GM23338 (cell line): ENCODE measurements at regions not wholly inside any gene's neighbourhood (a gene's known extent, or its start where the extent isn't known, plus 50 kb on each side); places are given as distances from the start of the nearest gene placed in this dataset.

Source experiments
- ATAC-seq: fragments of 200-7000 bp; cut with Tn5 transposase; 3 replicates; pipeline ENCODE4 v1.9.1; 2020
- DNase-seq: peaks from one replicate; pipeline ENCODE4 v3.0.0-alpha.2; 2015; ENCODE audit warnings: low spot score
- H2AFZ ChIP-seq: fragments of 200-600 bp; sonication (generic); 2 replicates; pipeline ENCODE4 v1.8.0; 2016; ENCODE audit warnings: antibody characterized with exemption, mild to moderate bottlenecking, moderate library complexity
- H3F3A ChIP-seq: fragments of 200-600 bp; sonication (generic); replicated peaks from 2 replicates; pipeline ENCODE4 v1.8.0; 2017; ENCODE audit warnings: antibody characterized with exemption, mixed run types, low read depth
- H3K27ac ChIP-seq: fragments of 200-600 bp; sonication (generic); 2 replicates; pipeline ENCODE4 v1.6.1; 2016; ENCODE audit warnings: low read depth
- H3K27me3 ChIP-seq: fragments of 200-600 bp; sonication (generic); 2 replicates; pipeline ENCODE4 v1.8.0; 2016; ENCODE audit warnings: mild to moderate bottlenecking, mixed run types, moderate library complexity; ENCODE audit not compliant: insufficient read depth
- H3K36me3 ChIP-seq: fragments of 200-600 bp; sonication (generic); 2 replicates; pipeline ENCODE4 v1.8.0; 2016; ENCODE audit warnings: mild to moderate bottlenecking; ENCODE audit not compliant: insufficient read depth
- H3K4me1 ChIP-seq: fragments of 200-600 bp; sonication (generic); 2 replicates; pipeline ENCODE4 v1.8.0; 2016; ENCODE audit warnings: mild to moderate bottlenecking, moderate library complexity; ENCODE audit not compliant: insufficient read depth
- H3K4me2 ChIP-seq: fragments of 200-600 bp; sonication (generic); 2 replicates; pipeline ENCODE4 v1.7.1; 2017; ENCODE audit warnings: mixed run types
- H3K4me3 ChIP-seq: fragments of 200-600 bp; sonication (generic); 2 replicates; pipeline ENCODE4 v1.6.1; 2016; ENCODE audit warnings: mixed run types
- H3K79me2 ChIP-seq: fragments of 200-600 bp; sonication (generic); replicated peaks from 2 replicates; pipeline ENCODE4 v1.8.0; 2017; ENCODE audit warnings: mild to moderate bottlenecking; ENCODE audit not compliant: insufficient read depth
- H3K9me2 ChIP-seq: fragments of 200-600 bp; sonication (generic); 2 replicates; pipeline ENCODE4 v1.8.0; 2017; ENCODE audit not compliant: insufficient read depth
- H4K20me1 ChIP-seq: fragments of 200-600 bp; sonication (generic); replicated peaks from 2 replicates; pipeline ENCODE4 v1.8.0; 2017; ENCODE audit warnings: mild to moderate bottlenecking; ENCODE audit not compliant: insufficient read depth
- H3K27ac Mint-ChIP-seq: 2 replicates; pipeline ENCODE4 v1.8.0; 2020; ENCODE audit warnings: inconsistent platforms, mild to moderate bottlenecking, moderate library complexity, mixed read lengths
- H3K27me3 Mint-ChIP-seq: 3 replicates; pipeline ENCODE4 v1.8.0; 2022; ENCODE audit warnings: low read depth, mild to moderate bottlenecking, moderate library complexity, mixed read lengths, inconsistent platforms; ENCODE audit not compliant: insufficient read depth, poor library complexity
- H3K36me3 Mint-ChIP-seq: 3 replicates; pipeline ENCODE4 v1.8.0; 2021; ENCODE audit warnings: low read depth, mild to moderate bottlenecking, inconsistent platforms, moderate library complexity, mixed read lengths
- H3K4me1 Mint-ChIP-seq: 3 replicates; pipeline ENCODE4 v1.8.0; 2020; ENCODE audit warnings: mild to moderate bottlenecking, inconsistent platforms, mixed read lengths
- H3K4me3 Mint-ChIP-seq: 3 replicates; pipeline ENCODE4 v1.8.0; 2021; ENCODE audit warnings: moderate library complexity, mild to moderate bottlenecking, inconsistent platforms, mixed read lengths
- H3K9me3 Mint-ChIP-seq: 3 replicates; pipeline ENCODE4 v1.8.0; 2020; ENCODE audit warnings: moderate library complexity, mild to moderate bottlenecking, inconsistent platforms, mixed read lengths
- CREB1 ChIP-seq: fragments of 250-450 bp; sonication (Bioruptor Pico); IDR thresholded peaks from 2 replicates; pipeline ENCODE4 v1.5.0; 2020; ENCODE audit warnings: low read depth, mild to moderate bottlenecking, moderate library complexity
- EZH2 ChIP-seq: fragments of 200-600 bp; sonication (generic); IDR thresholded peaks from one replicate; pipeline ENCODE4 v1.8.0; 2017; ENCODE audit warnings: antibody characterized with exemption, mild to moderate bottlenecking, low read depth; ENCODE audit not compliant: unreplicated experiment
- EZH2phosphoT487 ChIP-seq: fragments of 200-600 bp; sonication (generic); IDR thresholded peaks from one replicate; pipeline ENCODE4 v1.8.1; 2018; ENCODE audit warnings: antibody characterized with exemption; ENCODE audit not compliant: unreplicated experiment
- JUNB ChIP-seq: IDR thresholded peaks from one replicate; pipeline ENCODE4 v1.6.1; 2016; ENCODE audit warnings: antibody characterized with exemption; ENCODE audit not compliant: unreplicated experiment
- NANOG ChIP-seq: IDR thresholded peaks from 2 replicates; pipeline ENCODE4 v1.6.1; 2016; ENCODE audit warnings: antibody characterized with exemption, borderline replicate concordance
- POLR2AphosphoS5 ChIP-seq: IDR thresholded peaks from 2 replicates; pipeline ENCODE4 v1.6.1; 2016; ENCODE audit warnings: antibody characterized with exemption, low read depth
- REST ChIP-seq: IDR thresholded peaks from one replicate; pipeline ENCODE4 v1.6.1; 2018; ENCODE audit warnings: antibody characterized with exemption; ENCODE audit not compliant: unreplicated experiment
- STAT1 ChIP-seq: IDR thresholded peaks from one replicate; pipeline ENCODE4 v1.6.1; 2016; ENCODE audit warnings: antibody characterized with exemption; ENCODE audit not compliant: unreplicated experiment
- ZNF114 ChIP-seq: fragments of 250-450 bp; sonication (Bioruptor Pico); IDR thresholded peaks from 2 replicates; pipeline ENCODE4 v1.5.0; 2020; ENCODE audit warnings: mild to moderate bottlenecking, moderate library complexity
- ZNF331 ChIP-seq: fragments of 250-450 bp; sonication (Bioruptor Pico); IDR thresholded peaks from 2 replicates; pipeline ENCODE4 v1.5.0; 2020; ENCODE audit warnings: low read depth, mild to moderate bottlenecking, moderate library complexity
- TF ChIP-seq, protein P1 (sequence below), 2 experiments: fragments of 200-600 bp in 1 of 2; sonication (generic) in 1 of 2; conservative IDR thresholded peaks; 2 replicates each; pipeline versions ENCODE4 v1.5.1 to v1.6.1; 2016 to 2017; ENCODE audit warnings: antibody characterized with exemption in 2 of 2, low read depth in 2 of 2, mild to moderate bottlenecking in 2 of 2, moderate library complexity in 1 of 2
- TF ChIP-seq, protein P2 (sequence below): IDR thresholded peaks from 2 replicates; pipeline ENCODE4 v1.6.1; 2016; ENCODE audit warnings: antibody characterized with exemption
- TF ChIP-seq, protein P3 (sequence below): fragments of 250-450 bp; sonication (Bioruptor Pico); IDR thresholded peaks from 2 replicates; pipeline ENCODE4 v1.5.0; 2020; ENCODE audit warnings: mild to moderate bottlenecking, moderate library complexity

DNA sequence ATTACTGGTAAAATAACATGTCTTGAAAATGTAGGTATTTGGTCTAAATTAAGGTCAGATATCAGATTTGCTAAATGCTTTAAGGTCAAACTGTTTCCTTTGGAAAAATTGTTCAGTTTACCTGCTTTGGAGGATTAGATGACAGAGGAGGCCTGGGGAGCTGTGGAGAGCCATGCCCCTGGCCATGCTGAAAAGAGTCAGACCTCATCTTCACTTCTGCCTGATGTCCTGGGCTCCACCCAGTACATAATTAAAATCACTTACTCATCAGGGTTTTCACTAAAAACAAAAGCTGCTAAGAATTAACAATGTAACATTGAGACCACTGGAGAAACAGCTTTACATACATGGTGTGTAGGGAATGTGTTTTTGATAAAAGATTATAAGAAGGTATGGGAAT is 60.8 kb upstream of the UNC93A start:
- no peak overlapping the region for H2AFZ ChIP-seq
- Mint-ChIP-seq H3K36me3 (peaks cover 63% of the 10 kb centered on the region), H3K27me3 (peaks cover 14% of the 10 kb centered on the region), H3K4me1 (peaks cover 70% of the 10 kb centered on the region), H3K4me3 (peak overlapping the region; percentile 94), H3K27ac (peak overlapping the region; percentile 78; the same call in 1 of the 2 replicates), H3K9me3 (no peaks in the 10 kb centered on the region; the same call in 2 of the 3 replicates)
- peaks cover 21% of the 10 kb centered on the region for H3K36me3 ChIP-seq
- peaks cover 29% of the 10 kb centered on the region for H4K20me1 ChIP-seq
- H3K27me3 ChIP-seq: no peaks in the 10 kb centered on the region
- H3K27ac ChIP-seq: peak overlapping the region; percentile 80; the same call in 1 of the 2 replicates
- H3K79me2 ChIP-seq: peaks cover 89% of the 10 kb centered on the region
- peaks cover 58% of the 10 kb centered on the region for H3K4me1 ChIP-seq
- ATAC-seq: no peak
- no peaks in the 10 kb centered on the region for H3K9me2 ChIP-seq
- peak overlapping the region; percentile 84 for H3K4me2 ChIP-seq
- peaks cover 20% of the 10 kb centered on the region for H3F3A ChIP-seq
- no peak for TF ChIP-seq JUNB
- TF ChIP-seq, protein P1, sequence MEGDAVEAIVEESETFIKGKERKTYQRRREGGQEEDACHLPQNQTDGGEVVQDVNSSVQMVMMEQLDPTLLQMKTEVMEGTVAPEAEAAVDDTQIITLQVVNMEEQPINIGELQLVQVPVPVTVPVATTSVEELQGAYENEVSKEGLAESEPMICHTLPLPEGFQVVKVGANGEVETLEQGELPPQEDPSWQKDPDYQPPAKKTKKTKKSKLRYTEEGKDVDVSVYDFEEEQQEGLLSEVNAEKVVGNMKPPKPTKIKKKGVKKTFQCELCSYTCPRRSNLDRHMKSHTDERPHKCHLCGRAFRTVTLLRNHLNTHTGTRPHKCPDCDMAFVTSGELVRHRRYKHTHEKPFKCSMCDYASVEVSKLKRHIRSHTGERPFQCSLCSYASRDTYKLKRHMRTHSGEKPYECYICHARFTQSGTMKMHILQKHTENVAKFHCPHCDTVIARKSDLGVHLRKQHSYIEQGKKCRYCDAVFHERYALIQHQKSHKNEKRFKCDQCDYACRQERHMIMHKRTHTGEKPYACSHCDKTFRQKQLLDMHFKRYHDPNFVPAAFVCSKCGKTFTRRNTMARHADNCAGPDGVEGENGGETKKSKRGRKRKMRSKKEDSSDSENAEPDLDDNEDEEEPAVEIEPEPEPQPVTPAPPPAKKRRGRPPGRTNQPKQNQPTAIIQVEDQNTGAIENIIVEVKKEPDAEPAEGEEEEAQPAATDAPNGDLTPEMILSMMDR (conservative IDR thresholded peaks at IDR 0.05; ENCODE audit: low read depth in 2 of 2): no peak
- no peak for TF ChIP-seq REST
- TF ChIP-seq NANOG: no peak
- TF ChIP-seq, protein P2, sequence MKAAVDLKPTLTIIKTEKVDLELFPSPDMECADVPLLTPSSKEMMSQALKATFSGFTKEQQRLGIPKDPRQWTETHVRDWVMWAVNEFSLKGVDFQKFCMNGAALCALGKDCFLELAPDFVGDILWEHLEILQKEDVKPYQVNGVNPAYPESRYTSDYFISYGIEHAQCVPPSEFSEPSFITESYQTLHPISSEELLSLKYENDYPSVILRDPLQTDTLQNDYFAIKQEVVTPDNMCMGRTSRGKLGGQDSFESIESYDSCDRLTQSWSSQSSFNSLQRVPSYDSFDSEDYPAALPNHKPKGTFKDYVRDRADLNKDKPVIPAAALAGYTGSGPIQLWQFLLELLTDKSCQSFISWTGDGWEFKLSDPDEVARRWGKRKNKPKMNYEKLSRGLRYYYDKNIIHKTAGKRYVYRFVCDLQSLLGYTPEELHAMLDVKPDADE: no peak
- TF ChIP-seq EZH2: no peak
- TF ChIP-seq POLR2AphosphoS5: no peak
- TF ChIP-seq EZH2phosphoT487: no peak
- TF ChIP-seq, protein P3, sequence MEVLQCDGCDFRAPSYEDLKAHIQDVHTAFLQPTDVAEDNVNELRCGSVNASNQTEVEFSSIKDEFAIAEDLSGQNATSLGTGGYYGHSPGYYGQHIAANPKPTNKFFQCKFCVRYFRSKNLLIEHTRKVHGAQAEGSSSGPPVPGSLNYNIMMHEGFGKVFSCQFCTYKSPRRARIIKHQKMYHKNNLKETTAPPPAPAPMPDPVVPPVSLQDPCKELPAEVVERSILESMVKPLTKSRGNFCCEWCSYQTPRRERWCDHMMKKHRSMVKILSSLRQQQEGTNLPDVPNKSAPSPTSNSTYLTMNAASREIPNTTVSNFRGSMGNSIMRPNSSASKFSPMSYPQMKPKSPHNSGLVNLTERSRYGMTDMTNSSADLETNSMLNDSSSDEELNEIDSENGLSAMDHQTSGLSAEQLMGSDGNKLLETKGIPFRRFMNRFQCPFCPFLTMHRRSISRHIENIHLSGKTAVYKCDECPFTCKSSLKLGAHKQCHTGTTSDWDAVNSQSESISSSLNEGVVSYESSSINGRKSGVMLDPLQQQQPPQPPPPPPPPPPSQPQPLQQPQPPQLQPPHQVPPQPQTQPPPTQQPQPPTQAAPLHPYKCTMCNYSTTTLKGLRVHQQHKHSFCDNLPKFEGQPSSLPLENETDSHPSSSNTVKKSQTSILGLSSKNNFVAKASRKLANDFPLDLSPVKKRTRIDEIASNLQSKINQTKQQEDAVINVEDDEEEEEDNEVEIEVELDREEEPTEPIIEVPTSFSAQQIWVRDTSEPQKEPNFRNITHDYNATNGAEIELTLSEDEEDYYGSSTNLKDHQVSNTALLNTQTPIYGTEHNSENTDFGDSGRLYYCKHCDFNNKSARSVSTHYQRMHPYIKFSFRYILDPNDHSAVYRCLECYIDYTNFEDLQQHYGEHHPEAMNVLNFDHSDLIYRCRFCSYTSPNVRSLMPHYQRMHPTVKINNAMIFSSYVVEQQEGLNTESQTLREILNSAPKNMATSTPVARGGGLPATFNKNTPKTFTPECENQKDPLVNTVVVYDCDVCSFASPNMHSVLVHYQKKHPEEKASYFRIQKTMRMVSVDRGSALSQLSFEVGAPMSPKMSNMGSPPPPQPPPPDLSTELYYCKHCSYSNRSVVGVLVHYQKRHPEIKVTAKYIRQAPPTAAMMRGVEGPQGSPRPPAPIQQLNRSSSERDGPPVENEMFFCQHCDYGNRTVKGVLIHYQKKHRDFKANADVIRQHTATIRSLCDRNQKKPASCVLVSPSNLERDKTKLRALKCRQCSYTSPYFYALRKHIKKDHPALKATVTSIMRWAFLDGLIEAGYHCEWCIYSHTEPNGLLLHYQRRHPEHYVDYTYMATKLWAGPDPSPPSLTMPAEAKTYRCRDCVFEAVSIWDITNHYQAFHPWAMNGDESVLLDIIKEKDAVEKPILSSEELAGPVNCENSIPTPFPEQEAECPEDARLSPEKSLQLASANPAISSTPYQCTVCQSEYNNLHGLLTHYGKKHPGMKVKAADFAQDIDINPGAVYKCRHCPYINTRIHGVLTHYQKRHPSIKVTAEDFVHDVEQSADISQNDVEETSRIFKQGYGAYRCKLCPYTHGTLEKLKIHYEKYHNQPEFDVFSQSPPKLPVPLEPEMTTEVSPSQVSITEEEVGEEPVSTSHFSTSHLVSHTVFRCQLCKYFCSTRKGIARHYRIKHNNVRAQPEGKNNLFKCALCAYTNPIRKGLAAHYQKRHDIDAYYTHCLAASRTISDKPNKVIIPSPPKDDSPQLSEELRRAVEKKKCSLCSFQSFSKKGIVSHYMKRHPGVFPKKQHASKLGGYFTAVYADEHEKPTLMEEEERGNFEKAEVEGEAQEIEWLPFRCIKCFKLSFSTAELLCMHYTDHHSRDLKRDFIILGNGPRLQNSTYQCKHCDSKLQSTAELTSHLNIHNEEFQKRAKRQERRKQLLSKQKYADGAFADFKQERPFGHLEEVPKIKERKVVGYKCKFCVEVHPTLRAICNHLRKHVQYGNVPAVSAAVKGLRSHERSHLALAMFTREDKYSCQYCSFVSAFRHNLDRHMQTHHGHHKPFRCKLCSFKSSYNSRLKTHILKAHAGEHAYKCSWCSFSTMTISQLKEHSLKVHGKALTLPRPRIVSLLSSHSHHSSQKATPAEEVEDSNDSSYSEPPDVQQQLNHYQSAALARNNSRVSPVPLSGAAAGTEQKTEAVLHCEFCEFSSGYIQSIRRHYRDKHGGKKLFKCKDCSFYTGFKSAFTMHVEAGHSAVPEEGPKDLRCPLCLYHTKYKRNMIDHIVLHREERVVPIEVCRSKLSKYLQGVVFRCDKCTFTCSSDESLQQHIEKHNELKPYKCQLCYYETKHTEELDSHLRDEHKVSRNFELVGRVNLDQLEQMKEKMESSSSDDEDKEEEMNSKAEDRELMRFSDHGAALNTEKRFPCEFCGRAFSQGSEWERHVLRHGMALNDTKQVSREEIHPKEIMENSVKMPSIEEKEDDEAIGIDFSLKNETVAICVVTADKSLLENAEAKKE (CRISPR knock-in tag): no peak
- TF ChIP-seq STAT1: no peak
- no peak for TF ChIP-seq ZNF114 (CRISPR knock-in tag)
- no peak for TF ChIP-seq CREB1
- TF ChIP-seq ZNF331 (CRISPR knock-in tag): no peak
- DNase-seq: no peak
- H3K4me3 ChIP-seq: peak overlapping the region; percentile 79
